Astrocyte (in vitro differentiated cells and primary cell): ENCODE measurements at regions not wholly inside any gene's neighbourhood (a gene's known extent, or its start where the extent isn't known, plus 50 kb on each side); places are given as distances from the start of the nearest gene placed in this dataset.

Source experiments
- DNase-seq: peaks from one replicate; pipeline ENCODE4 v3.0.0-alpha.2; 2010; ENCODE audit warnings: low read depth
- FAIRE-seq: peaks from 2 replicates; lab custom pipeline; 2011; peaks lifted over from hg19 to GRCh38; lab: Jason Lieb, UNC
- H2AFZ ChIP-seq: 2 replicates; pipeline ENCODE4 v1.6.0; 2012; ENCODE audit warnings: low read depth, low read length, inconsistent platforms
- H3K27ac ChIP-seq: 2 replicates; pipeline ENCODE4 v1.5.1; 2011; ENCODE audit warnings: low read depth, low read length, inconsistent platforms
- H3K27me3 ChIP-seq: 2 replicates; pipeline ENCODE4 v1.6.0; 2011; ENCODE audit warnings: low read length, inconsistent platforms; ENCODE audit not compliant: insufficient read depth
- H3K36me3 ChIP-seq: 2 replicates; pipeline ENCODE4 v1.5.1; 2011; ENCODE audit warnings: low read length, inconsistent platforms; ENCODE audit not compliant: insufficient read depth
- H3K4me1 ChIP-seq: 2 replicates; pipeline ENCODE4 v1.5.1; 2011; ENCODE audit warnings: low read length, inconsistent platforms; ENCODE audit not compliant: insufficient read depth
- H3K4me2 ChIP-seq: 2 replicates; pipeline ENCODE4 v1.6.0; 2012; ENCODE audit warnings: low read length, inconsistent platforms
- H3K4me3 ChIP-seq: 2 replicates; pipeline ENCODE4 v1.5.1; 2011; ENCODE audit warnings: low read depth, mild to moderate bottlenecking, low read length, inconsistent platforms; ENCODE audit not compliant: insufficient read depth
- H3K79me2 ChIP-seq: 2 replicates; pipeline ENCODE4 v1.6.0; 2012; ENCODE audit warnings: mild to moderate bottlenecking, low read length, inconsistent platforms; ENCODE audit not compliant: insufficient read depth
- H3K9ac ChIP-seq: 2 replicates; pipeline ENCODE4 v1.6.0; 2012; ENCODE audit warnings: mild to moderate bottlenecking, low read length, inconsistent platforms
- H3K9me3 ChIP-seq: 2 replicates; pipeline ENCODE4 v1.5.1; 2012; ENCODE audit warnings: low read depth, mild to moderate bottlenecking, low read length, inconsistent platforms; ENCODE audit not compliant: insufficient read depth
- H4K20me1 ChIP-seq: 2 replicates; pipeline ENCODE4 v1.6.0; 2012; ENCODE audit warnings: low read length, inconsistent platforms; ENCODE audit not compliant: insufficient read depth
- H3K27ac Mint-ChIP-seq: one replicate; pipeline ENCODE4 v1.8.0; 2021; ENCODE audit warnings: mild to moderate bottlenecking, mixed read lengths; ENCODE audit not compliant: unreplicated experiment
- H3K27me3 Mint-ChIP-seq: one replicate; pipeline ENCODE4 v1.8.0; 2021; ENCODE audit warnings: low read depth, mixed read lengths; ENCODE audit not compliant: unreplicated experiment
- H3K36me3 Mint-ChIP-seq: one replicate; pipeline ENCODE4 v1.8.0; 2021; ENCODE audit warnings: low read depth, mixed read lengths; ENCODE audit not compliant: unreplicated experiment
- H3K4me1 Mint-ChIP-seq: one replicate; pipeline ENCODE4 v1.8.0; 2021; ENCODE audit warnings: low read depth, mixed read lengths; ENCODE audit not compliant: unreplicated experiment
- H3K4me3 Mint-ChIP-seq: one replicate; pipeline ENCODE4 v1.8.0; 2021; ENCODE audit warnings: mild to moderate bottlenecking, moderate library complexity, mixed read lengths; ENCODE audit not compliant: unreplicated experiment
- H3K9me3 Mint-ChIP-seq: one replicate; pipeline ENCODE4 v1.8.0; 2021; ENCODE audit warnings: mild to moderate bottlenecking, mixed read lengths; ENCODE audit not compliant: unreplicated experiment
- EZH2 ChIP-seq: IDR thresholded peaks from 2 replicates; pipeline ENCODE4 v1.6.1; 2012; ENCODE audit warnings: mild to moderate bottlenecking, low read length, inconsistent platforms; ENCODE audit not compliant: insufficient read depth
- TF ChIP-seq, protein P1 (sequence below): IDR thresholded peaks from 2 replicates; pipeline ENCODE4 v1.5.1; 2011; ENCODE audit warnings: low read depth, mild to moderate bottlenecking, inconsistent platforms, low read length, moderate library complexity; ENCODE audit not compliant: insufficient read depth

DNA sequence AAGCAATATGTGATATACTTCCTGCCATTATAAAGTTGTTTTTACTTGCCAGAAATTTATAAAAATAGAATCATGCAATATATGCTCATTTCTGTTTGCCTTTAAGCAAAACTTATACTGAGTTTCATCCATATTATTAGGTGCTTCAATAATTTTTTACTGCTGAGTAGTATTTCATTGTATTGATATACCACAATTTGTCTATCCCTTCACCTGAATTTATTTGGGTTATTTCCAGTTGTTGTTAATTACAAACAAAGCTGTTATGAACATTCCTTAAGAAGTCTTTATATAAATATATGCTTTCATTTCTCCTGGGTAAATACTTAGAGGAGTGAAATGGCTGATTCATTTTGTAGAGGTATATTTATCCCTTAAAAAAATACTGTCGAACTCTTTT, 864.1 kb downstream of the HACE1 start:
- H3K4me2 ChIP-seq: no peak overlapping the region
- Mint-ChIP-seq H3K9me3 (no peaks in the 10 kb centered on the region), H3K27me3 (no peaks in the 10 kb centered on the region), H3K27ac (no peak overlapping the region), H3K4me3 (no peak overlapping the region), H3K36me3 (no peaks in the 10 kb centered on the region), H3K4me1 (no peaks in the 10 kb centered on the region)
- H3K4me1 ChIP-seq: no peaks in the 10 kb centered on the region
- H4K20me1 ChIP-seq: no peaks in the 10 kb centered on the region
- DNase-seq (no peak), FAIRE-seq (no peak)
- H2AFZ ChIP-seq: no peak overlapping the region
- no peaks in the 10 kb centered on the region for H3K9me3 ChIP-seq
- no peak overlapping the region for H3K4me3 ChIP-seq
- TF ChIP-seq, protein P1, sequence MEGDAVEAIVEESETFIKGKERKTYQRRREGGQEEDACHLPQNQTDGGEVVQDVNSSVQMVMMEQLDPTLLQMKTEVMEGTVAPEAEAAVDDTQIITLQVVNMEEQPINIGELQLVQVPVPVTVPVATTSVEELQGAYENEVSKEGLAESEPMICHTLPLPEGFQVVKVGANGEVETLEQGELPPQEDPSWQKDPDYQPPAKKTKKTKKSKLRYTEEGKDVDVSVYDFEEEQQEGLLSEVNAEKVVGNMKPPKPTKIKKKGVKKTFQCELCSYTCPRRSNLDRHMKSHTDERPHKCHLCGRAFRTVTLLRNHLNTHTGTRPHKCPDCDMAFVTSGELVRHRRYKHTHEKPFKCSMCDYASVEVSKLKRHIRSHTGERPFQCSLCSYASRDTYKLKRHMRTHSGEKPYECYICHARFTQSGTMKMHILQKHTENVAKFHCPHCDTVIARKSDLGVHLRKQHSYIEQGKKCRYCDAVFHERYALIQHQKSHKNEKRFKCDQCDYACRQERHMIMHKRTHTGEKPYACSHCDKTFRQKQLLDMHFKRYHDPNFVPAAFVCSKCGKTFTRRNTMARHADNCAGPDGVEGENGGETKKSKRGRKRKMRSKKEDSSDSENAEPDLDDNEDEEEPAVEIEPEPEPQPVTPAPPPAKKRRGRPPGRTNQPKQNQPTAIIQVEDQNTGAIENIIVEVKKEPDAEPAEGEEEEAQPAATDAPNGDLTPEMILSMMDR: no peak
- TF ChIP-seq EZH2: no peak
- no peaks in the 10 kb centered on the region for H3K36me3 ChIP-seq
- no peaks in the 10 kb centered on the region for H3K27me3 ChIP-seq
- no peak overlapping the region for H3K9ac ChIP-seq
- no peaks in the 10 kb centered on the region for H3K79me2 ChIP-seq
- H3K27ac ChIP-seq: no peak overlapping the region

DNA sequence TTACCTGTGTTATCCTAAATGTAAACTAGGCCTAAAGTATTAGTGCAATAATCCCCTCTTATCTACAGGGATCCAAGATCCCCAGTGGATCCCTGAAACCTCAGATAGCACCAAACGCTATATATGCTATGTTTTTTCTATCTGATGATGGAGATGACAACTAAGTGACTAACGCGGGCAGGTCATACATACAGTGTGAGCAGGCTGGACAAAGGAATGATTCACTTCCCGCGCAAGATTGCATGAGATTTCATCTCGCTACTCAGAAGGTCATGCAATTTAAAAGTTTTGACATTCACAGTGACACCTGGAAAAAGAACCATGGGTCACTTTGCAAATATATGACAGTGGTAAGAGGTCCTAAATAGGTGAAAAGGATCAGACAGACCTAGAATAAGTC, 875.9 kb downstream of the HACE1 start:
- Mint-ChIP-seq H3K4me1 (peaks cover 14% of the 10 kb centered on the region), H3K27me3 (no peaks in the 10 kb centered on the region), H3K36me3 (no peaks in the 10 kb centered on the region), H3K9me3 (no peaks in the 10 kb centered on the region), H3K27ac (no peak overlapping the region), H3K4me3 (no peak overlapping the region)
- Histone ChIP-seq H3K9ac (no peak overlapping the region), H3K36me3 (no peaks in the 10 kb centered on the region), H3K4me1 (no peaks in the 10 kb centered on the region), H3K27me3 (no peaks in the 10 kb centered on the region), H3K79me2 (no peaks in the 10 kb centered on the region), H3K4me3 (no peak overlapping the region), H3K9me3 (peaks cover 2% of the 10 kb centered on the region), H4K20me1 (no peaks in the 10 kb centered on the region), H2AFZ (no peak overlapping the region), H3K27ac (no peak overlapping the region), H3K4me2 (no peak overlapping the region)
- DNase-seq (no peak), FAIRE-seq (no peak)
- TF ChIP-seq EZH2: no peak
- TF ChIP-seq, protein P1: no peak

DNA sequence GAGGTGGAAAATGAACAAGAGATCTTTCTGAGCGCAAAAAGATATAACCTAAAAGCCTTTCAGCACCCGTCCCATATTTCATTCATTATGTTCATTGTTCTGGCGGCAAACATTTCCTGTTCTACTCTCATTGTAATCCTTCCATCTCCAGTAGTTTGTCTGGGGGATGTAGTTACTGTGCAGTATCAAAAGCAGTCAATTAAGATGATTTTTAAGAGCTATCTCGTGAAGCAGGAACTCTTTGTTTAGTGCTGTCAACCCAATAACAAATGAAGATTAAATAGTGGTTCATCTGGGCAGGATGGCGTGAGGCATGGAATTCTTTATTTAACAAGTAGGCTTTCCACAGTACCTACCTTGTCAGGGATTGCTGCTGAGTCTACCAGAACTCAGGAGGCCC, 876.7 kb downstream of the HACE1 start:
- TF ChIP-seq, protein P1: no peak
- no peak for TF ChIP-seq EZH2
- H4K20me1 ChIP-seq: no peaks in the 10 kb centered on the region
- Mint-ChIP-seq H3K4me1 (peaks cover 14% of the 10 kb centered on the region), H3K9me3 (no peaks in the 10 kb centered on the region), H3K27me3 (no peaks in the 10 kb centered on the region), H3K4me3 (no peak overlapping the region), H3K27ac (no peak overlapping the region), H3K36me3 (no peaks in the 10 kb centered on the region)
- peaks cover under 1% of the 10 kb centered on the region for H3K9me3 ChIP-seq
- H3K79me2 ChIP-seq: no peaks in the 10 kb centered on the region
- H3K4me2 ChIP-seq: no peak overlapping the region
- DNase-seq: no peak
- no peaks in the 10 kb centered on the region for H3K36me3 ChIP-seq
- H3K4me3 ChIP-seq: no peak overlapping the region
- H3K27me3 ChIP-seq: no peaks in the 10 kb centered on the region
- FAIRE-seq: no peak
- no peak overlapping the region for H3K9ac ChIP-seq
- no peaks in the 10 kb centered on the region for H3K4me1 ChIP-seq
- no peak overlapping the region for H3K27ac ChIP-seq
- H2AFZ ChIP-seq: no peak overlapping the region
